ENCODE measurements at regions not wholly inside any gene's neighbourhood (a gene's known extent, or its start where the extent isn't known, plus 50 kb on each side); places are given as distances from the start of the nearest gene placed in this dataset.

GRCh38 chr14:101113835-101114725 lies 210.6 kb upstream of the RTL1 start:
- no peak for TF ChIP-seq CTCF (IDR thresholded peaks at IDR 0.05; ENCODE audit: poor library complexity, severe bottlenecking)
- TF ChIP-seq EZH2 (IDR thresholded peaks at IDR 0.05; ENCODE audit: borderline replicate concordance, insufficient read depth, low read length, poor library complexity, severe bottlenecking): no peak
- no peak for TF ChIP-seq REST (IDR thresholded peaks at IDR 0.05; ENCODE audit: borderline replicate concordance)
- no peak for TF ChIP-seq EP300 (conservative IDR thresholded peaks at IDR 0.05; ENCODE audit: poor library complexity, severe bottlenecking)
- no peak for TF ChIP-seq SMC3 (conservative IDR thresholded peaks at IDR 0.05; ENCODE audit: poor library complexity)
- no peak for TF ChIP-seq MXI1 (conservative IDR thresholded peaks at IDR 0.05; ENCODE audit: poor library complexity, severe bottlenecking)

Data from neural cell (in vitro differentiated cells).